HG03025 (cell line): ENCODE measurements at regions not wholly inside any gene's neighbourhood (a gene's known extent, or its start where the extent isn't known, plus 50 kb on each side); places are given as distances from the start of the nearest gene placed in this dataset.

Experiments
- ATAC-seq: cut with Tn5 transposase; IDR thresholded peaks from one replicate; pipeline ENCODE4 v1.9.1; 2021; ENCODE audit warnings: mild to moderate bottlenecking, moderate library complexity; ENCODE audit not compliant: unreplicated experiment, low FRiP score

GRCh38 chr7:121810831-121811672 is 61.9 kb upstream of the PTPRZ1 start:
- no peak for ATAC-seq

DNA sequence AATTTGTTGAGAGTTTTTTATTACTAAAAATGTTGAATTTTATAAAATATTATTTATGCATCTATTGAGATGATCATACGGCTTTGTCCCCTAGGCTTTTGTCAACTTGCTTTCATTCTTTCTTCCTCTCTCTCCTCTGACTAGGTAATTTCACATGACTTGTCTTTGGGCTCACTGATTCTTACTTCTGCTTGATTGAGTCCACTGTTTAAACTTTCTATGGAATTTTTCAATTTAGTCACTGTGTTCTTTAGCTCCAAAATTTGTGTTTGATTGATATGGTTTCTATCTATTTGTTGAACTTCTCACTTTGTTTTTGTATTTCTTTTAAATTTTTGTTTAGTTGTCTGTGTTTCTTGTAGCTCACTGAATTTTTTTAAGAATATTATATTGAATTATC is 65.9 kb upstream of the PTPRZ1 start:
- ATAC-seq, result no peak

GRCh38 chr7:121803039-121803438 is 69.9 kb upstream of the PTPRZ1 start:
- ATAC-seq, result no peak

DNA sequence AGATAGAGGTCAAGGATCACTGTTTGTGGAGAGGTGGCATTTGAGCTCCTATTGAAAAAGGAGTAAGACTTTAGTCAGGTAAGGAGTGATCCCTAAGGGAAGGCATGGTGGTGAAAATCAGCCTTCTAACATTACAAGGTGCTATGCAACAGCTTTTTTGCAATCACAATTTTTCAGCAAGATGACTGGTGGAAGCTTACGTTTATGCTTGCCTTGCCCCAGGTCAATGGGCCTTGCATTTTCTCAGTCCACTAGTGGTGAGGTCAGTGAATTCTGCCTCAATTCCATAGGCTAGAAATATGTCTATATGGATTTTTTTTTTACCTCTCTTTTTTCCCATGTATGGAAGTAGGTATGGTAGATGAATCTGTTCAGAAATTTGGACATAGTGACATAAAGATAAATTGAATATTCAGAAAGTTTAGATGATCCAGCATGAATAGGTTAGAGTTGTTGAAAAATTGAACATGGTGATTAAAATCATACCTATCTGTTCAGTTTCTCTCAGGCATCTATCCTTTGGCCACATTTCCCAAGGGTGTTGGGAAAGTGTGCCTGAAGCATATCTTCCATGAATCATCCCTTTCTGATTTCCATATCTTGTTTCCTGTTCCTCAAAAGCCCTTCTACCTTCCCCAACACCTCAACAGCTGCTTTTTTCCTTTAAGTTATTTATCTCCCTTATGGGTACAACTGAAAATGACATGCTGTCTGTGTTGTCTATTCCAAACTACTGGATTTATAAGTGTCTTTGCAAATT is 71.9 kb upstream of the PTPRZ1 start:
- no peak for ATAC-seq

DNA sequence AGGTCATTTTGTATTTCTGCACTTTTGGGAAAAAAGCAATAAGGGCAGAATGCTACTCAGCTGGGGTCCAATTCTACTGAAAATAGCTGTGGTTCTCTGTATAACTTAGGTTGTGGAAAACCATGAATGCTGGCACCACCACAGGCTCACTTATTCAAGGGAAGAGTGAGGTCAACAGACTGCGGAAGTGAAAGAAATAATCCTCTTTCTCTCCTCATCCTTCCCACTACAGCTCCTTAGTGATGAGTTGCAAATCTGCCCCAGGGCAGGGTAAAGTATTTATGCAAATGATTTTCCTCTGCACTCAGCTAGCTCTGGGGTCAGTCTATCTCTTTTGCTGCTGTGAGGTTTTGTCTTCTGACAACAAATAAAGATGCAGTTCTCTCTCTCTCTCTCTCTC is 74.1 kb upstream of the PTPRZ1 start:
- no peak for ATAC-seq

- ATAC-seq, result no peak
These were observed 74.5 kb upstream of the PTPRZ1 start for GRCh38 chr7:121798453-121798840.

GRCh38 chr7:121797657-121798452 is 75.1 kb upstream of the PTPRZ1 start:
- no peak for ATAC-seq

DNA sequence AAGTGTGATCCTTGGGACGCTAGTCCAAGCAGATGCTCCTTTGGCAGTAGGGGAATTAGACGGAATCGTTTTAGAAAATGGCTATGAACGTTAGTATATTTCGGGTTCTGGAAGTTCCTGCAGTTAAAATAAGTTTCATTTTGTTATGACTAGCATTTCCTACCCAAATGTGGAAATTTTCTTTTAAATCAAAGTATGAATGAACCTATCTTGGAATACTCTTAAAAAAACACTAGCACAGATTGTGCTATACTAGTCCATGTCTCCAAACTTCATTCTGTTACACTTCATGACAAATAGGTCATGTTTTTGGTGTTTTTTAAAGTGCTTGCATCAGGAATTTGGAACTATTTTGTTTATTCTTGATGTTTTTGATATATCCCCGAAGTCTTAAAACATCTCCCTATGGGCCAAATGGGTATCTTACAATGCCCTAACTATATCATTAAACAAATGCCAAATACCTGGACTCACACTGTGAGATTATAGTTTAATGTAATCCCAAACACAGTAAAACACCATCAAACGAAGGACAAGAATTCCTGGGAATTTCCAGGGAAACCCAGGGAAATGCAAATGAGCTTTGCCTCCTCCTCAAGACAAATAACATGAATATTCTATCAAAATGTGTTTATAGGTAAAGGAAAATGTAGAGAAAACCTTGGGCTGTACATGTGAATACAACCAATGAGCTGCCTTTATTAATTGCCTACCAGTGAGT is 75.9 kb upstream of the PTPRZ1 start:
- ATAC-seq, result no peak

DNA sequence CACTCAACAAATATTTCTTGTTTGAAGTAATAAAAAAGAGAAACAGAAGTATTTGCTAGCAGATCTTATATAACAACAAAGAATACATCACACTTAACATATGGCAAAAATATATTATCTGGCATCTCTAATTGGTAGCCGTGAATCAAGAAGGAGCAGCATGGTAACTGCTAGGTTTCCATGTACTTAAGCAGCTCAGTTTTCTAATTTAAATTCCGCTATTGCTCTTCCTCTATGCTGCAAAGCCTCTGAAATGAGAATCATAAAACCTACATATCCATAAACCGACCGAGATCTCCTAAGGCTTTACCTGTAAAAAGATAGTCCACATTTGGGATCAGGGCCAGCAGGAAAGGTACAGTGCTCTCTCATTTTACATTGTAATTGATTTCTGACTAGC is 76.6 kb upstream of the PTPRZ1 start:
- ATAC-seq, result no peak

GRCh38 chr7:121795736-121796135 is 77.2 kb upstream of the PTPRZ1 start:
- no peak for ATAC-seq

GRCh38 chr7:121793716-121794115 is 79.2 kb upstream of the PTPRZ1 start:
- ATAC-seq, result no peak

GRCh38 chr7:121777672-121778071 is 95.3 kb upstream of the PTPRZ1 start:
- ATAC-seq, result no peak

DNA sequence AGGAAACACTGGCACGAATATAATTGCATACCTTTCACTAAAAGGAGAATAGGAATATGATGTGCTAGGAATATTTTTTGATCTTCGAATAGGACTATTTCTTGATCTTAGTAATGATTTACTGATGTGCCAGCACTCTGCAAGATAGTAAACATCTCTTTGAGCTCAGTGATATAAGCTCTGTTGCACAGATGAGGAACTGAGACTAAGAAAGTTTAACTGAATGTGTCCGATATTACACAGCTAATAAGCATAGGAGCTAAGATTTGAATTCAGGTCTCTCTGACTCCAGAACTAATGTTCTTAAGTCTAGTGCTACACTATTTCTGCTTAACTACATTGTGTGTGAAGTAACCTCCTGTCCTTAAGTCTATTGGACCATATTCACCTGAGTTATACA is 98.4 kb upstream of the PTPRZ1 start:
- ATAC-seq, result peak; percentile 61

- no peak for ATAC-seq
These were observed 106.3 kb upstream of the PTPRZ1 start for GRCh38 chr7:121766676-121767075.

DNA sequence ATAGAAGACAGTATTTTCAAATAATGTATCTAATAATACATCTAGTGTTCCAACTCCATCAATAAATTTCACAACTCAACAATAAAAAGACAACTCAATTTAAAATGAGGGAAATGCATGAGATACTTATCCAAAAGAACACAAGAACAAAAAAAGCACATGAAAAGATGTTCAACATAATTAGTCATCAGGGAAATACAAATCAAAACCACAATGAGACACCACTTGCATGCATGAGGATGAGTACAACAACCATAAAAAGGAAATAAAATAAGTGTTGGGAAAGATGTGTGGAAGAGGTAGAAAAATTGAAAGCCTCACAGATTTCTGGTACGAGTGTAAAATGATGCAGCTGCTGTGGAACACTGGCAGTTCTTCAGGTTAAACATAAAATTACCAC is 111.6 kb upstream of the PTPRZ1 start:
- ATAC-seq, result no peak

GRCh38 chr7:121755818-121756552 is 117.0 kb upstream of the PTPRZ1 start:
- ATAC-seq, result no peak

DNA sequence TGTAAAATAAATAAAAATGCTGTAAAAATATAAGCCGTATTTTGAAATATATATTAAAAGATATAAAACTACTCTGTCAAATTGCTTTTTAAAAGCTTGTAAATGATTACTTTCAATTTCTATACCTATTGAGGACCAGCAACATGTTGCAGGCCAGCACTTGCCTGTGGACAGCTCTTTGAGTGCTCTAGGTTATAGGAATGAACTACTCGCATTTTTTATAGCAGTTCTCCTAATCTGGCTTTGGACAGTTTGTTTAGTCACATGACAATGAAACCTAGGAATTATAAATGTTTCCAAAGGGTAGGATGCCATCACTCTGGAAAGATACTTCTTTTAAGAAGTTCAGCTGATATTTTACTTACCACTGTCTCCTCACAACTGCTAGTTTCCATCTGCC is 117.7 kb upstream of the PTPRZ1 start:
- ATAC-seq, result no peak

DNA sequence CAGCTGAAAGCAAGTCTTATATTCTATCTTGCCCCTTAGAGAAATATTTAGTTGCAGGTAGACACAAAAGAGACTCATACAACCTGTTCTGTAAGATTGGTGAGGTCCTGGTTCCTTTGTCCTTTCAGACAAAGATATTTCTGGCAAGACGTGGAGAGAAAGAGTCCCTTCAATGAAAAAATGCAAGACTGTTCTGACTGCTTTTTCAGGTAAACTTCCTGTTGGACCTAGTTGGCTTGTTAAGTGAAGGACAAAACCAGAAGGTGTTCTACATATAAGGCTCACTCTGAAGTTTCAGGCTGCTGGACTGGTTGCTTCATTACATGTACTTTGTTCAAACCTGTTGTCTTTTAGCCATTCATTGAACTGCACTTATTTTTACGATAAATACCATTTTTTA is 119.0 kb upstream of the PTPRZ1 start:
- ATAC-seq, result no peak

DNA sequence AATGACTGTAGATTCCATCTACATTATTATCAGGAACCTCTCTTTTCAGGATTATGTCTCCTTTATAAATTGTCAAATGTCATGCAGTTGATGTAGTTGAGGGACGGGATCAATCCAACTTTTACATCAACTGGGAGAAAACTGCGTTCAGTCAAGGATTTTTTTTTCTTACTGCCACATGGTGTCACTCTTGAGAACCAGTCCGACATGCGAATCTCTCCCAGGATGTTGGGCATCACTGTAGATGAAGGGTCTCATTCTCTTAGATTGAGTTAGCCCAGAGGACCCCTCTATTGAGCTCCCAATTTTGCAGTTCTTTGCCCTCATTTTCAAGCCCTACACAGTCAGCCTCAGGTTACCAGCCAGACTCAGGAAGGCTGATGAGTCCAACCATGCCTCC is 120.3 kb upstream of the PTPRZ1 start:
- ATAC-seq, result no peak

GRCh38 chr7:121748546-121748945 is 124.4 kb upstream of the PTPRZ1 start:
- no peak for ATAC-seq
